Ishikawa (cell line): ENCODE measurements at regions not wholly inside any gene's neighbourhood (a gene's known extent, or its start where the extent isn't known, plus 50 kb on each side); places are given as distances from the start of the nearest gene placed in this dataset.

Source experiments
- CEBPB ChIP-seq: IDR thresholded peaks from 2 replicates; pipeline ENCODE4 v1.6.1; 2012
- CREB1 ChIP-seq: IDR thresholded peaks from 2 replicates; pipeline ENCODE4 v1.6.1; 2012; ENCODE audit warnings: low read depth
- EP300 ChIP-seq: IDR thresholded peaks from 2 replicates; pipeline ENCODE4 v1.6.1; 2012; ENCODE audit warnings: borderline replicate concordance
- FOXM1 ChIP-seq: IDR thresholded peaks from 2 replicates; pipeline ENCODE4 v1.6.1; 2012; ENCODE audit warnings: low read depth, borderline replicate concordance
- MAX ChIP-seq: IDR thresholded peaks from 2 replicates; pipeline ENCODE4 v1.6.1; 2012
- NFIC ChIP-seq: IDR thresholded peaks from 2 replicates; pipeline ENCODE4 v1.6.1; 2012
- RAD21 ChIP-seq: IDR thresholded peaks from 2 replicates; pipeline ENCODE4 v1.6.1; 2012; ENCODE audit warnings: low read depth
- REST ChIP-seq: IDR thresholded peaks from 2 replicates; pipeline ENCODE4 v1.6.1; 2012; ENCODE audit warnings: low read depth, mild to moderate bottlenecking

DNA sequence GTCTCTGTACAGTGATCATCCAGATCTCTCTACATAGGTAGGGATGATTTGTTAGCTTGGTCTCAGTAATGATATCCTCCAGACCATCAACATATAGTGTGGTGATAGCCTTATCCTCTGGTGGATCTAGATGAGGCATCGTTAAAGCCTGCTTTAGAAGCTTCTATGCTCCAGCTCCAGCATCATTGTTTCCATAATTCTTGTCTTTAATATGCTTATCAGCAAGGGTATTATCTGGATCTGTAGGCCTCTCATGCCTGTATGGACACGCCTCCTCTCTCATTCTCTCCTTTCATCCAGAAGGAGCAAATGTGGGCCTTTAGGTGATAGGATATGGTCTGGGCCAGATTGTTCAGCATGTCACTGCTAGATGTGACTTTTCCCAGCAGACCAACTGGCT lies 234.5 kb upstream of the CHST9 start:
- no peak for TF ChIP-seq RAD21
- TF ChIP-seq FOXM1 = no peak
- TF ChIP-seq MAX = no peak
- no peak for TF ChIP-seq NFIC
- TF ChIP-seq REST = no peak
- no peak for TF ChIP-seq CREB1
- TF ChIP-seq EP300 = no peak
- TF ChIP-seq CEBPB = no peak
